GM21619 (cell line): ENCODE measurements at regions not wholly inside any gene's neighbourhood (a gene's known extent, or its start where the extent isn't known, plus 50 kb on each side); places are given as distances from the start of the nearest gene placed in this dataset.

Source experiments
- ATAC-seq: cut with Tn5 transposase; IDR thresholded peaks from one replicate; pipeline ENCODE4 v1.9.1; 2021; ENCODE audit not compliant: unreplicated experiment

DNA sequence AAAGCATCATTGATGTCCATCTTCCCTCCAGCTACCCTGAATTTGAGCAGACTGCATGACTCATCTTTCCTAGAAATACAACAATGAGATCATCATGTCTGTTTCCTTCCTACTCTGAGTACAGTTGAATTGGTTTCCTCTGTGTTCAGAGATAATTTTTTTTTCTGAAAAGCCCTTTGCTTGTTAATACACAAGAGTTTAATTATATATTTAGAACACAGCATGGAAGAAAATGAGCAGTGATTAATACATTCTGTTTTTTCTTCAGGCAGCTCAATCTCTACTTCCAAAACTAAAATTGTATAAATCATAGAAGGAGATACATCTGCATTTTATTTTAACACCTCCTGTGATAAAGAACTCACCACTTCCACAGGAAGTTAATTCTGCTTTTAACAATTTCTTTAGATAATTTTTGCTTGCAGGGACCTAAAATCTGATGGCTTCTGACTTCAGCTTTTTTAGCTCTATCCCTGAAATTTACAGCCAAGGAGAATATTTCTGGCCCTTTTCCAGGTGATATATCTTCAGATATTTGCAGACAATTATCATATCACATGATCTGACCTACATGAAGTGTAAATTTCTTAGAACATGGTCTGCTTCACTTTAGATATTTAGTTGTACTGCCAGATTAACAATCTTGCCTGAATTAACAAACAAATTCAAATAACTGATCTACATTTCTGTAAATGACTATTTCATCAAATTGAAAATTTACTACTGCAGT lies 249.0 kb downstream of the TRIB2 start:
- no peak for ATAC-seq

- no peak for ATAC-seq
These were observed 251.1 kb downstream of the TRIB2 start for GRCh38 chr2:12967804-12968203.

- ATAC-seq: no peak
These were observed 251.7 kb downstream of the TRIB2 start for GRCh38 chr2:12968399-12968798.

DNA sequence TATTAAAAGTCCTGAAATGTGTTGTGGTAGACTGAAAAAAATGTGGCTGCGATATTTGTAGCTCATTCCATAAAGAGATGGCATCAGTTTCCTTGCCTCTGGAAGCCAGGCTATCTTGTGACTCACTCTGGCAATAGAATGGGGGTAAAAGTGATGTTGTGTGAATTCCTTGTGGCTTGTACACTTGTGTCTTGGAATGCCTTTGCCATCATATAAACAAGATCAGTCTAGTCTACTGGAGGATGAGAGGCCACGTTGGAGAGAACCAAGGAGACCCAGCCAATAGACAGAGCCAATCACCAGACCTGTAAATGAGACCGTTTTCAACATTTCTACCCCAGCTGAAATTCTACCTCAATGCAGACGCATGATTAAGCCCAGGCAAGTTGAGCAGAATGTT lies 254.1 kb downstream of the TRIB2 start:
- no peak for ATAC-seq

GRCh38 chr2:12971581-12972365 lies 255.0 kb downstream of the TRIB2 start:
- no peak for ATAC-seq

DNA sequence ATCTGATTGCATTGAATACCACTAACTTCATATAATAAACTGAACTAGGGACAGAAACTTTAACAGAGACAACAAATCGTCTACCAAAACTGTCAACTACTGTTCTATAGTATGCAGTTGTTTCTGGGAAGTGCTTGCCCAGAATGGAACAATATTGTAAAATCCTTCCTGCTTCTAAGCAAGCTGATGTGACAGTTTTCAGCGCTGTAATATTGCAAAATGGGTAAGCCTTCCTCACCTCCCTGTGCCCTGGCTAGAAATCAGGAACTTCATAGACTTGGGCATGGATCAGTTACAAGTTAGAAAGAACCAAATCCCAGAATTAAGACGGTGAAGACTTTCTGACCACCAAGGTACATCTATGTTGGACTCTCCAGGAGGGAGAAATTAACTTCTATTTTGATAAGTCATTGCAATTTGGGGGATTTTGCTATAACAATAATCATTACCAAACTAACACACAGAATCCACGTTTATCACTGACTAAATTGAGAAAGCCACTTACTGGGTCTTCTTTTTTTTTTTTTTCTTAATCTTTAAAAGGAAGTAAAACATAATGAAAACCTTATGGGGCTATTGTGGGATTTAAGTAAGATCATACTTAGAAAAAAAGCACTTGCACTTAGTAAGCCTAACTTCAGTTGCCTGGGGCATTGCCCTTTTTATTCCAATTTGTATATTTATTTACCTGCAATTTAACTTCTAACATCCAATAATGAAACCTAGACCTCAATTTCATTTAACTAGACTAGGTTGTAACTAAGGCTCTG lies 261.5 kb downstream of the TRIB2 start:
- ATAC-seq: no peak

- no peak for ATAC-seq
These were observed 262.3 kb downstream of the TRIB2 start for GRCh38 chr2:12979066-12979465.

- no peak for ATAC-seq
These were observed 264.1 kb downstream of the TRIB2 start for GRCh38 chr2:12980817-12981216.

DNA sequence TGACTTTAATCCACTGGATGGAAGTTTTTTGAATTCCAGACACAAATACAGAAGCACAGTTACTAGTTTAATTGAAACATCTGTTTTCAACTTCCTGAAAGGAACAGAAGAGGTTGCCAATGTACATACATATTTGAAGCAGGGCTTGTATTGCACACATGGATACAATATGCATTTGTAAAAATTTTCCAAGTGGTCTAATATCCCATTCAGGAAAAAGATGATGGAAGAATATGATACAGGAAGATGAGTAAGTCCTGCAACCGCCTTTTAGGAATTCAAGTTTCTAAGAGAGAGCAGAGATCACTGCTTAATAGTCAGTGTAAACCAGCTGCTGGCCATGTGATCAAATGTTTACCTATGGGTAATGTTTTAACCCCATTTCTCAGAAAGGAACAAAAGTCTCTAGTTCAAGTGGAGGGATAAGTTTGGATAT lies 265.4 kb downstream of the TRIB2 start:
- ATAC-seq: no peak

- no peak for ATAC-seq
These were observed 270.5 kb downstream of the TRIB2 start for GRCh38 chr2:12987246-12987645.

- no peak for ATAC-seq
These were observed 271.5 kb downstream of the TRIB2 start for GRCh38 chr2:12988279-12988678.

- ATAC-seq: no peak
These were observed 273.8 kb downstream of the TRIB2 start for GRCh38 chr2:12990523-12990922.

GRCh38 chr2:12998685-12999084 lies 281.9 kb downstream of the TRIB2 start:
- no peak for ATAC-seq

DNA sequence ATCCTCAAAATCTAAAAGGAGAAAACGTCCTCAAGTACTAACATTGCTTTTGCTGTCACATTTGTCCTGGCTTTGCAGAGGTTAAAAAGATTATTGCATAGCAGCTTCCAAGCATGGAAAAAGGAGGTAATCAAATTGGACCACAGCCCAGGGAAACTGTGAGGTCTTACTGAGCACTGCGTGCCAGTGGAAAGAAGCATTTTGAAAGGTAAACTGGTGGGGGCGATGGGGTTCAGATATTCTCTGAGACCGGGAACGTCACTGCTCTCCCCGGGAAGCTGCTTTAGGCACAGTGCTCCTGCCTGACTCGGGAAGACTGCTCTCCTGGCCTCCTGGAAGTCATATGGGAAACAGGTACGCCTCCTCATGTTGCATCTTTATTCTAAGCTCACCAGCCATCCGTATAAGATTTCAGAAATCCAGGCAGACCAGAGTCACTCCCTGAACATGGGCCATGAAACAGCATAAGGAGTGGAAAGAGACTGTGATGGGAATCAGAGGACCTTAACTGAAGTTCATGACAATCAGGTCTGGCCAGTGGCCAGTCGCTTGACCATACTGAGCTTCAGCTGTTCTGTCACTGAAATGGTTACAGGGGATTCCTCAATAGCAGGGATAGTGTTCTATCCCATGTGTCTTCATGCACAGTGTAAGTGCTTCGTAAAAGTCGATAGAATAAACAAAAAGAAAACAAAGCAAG lies 284.1 kb downstream of the TRIB2 start:
- ATAC-seq: no peak

GRCh38 chr2:13001408-13001807 lies 284.7 kb downstream of the TRIB2 start:
- ATAC-seq: no peak

DNA sequence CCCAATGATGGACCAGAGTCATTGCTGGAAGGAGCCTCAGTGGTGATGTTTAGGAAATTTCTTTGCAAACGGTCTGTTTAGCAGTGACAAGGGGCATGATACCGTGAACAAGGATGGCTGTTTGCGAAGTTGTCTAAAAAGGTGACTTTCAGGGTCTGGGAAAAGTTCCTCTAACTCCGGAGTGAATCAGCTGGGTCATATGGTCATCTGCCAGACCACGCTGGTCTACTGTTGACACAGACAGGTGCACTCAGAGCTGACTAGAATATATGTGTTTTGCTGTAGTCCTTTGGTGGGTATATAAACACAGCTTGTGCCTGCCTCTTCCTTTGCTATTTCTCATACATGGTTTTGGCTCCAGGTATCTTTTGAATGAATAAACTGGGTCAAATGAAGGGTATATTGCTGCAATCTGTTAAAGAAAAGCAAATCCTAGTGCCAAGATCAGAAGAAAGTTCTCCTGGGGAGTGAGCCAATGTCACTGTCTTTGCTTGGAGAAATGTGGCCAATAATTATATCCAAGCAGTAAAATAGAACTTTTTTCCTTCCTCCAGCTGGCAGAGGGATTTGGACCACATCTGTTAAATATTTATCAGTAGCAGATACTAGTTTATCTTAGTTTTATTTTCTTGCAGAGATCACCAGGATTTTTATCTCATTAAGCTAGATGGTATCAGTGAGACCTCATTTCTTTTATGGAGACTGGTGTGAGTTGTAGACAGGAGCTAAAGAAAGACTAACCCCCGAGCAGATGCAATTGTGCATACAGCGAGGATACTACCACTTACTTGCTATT lies 286.0 kb downstream of the TRIB2 start:
- no peak for ATAC-seq

GRCh38 chr2:13003500-13003899 lies 286.8 kb downstream of the TRIB2 start:
- ATAC-seq: no peak

GRCh38 chr2:13005048-13005447 lies 288.3 kb downstream of the TRIB2 start:
- no peak for ATAC-seq

DNA sequence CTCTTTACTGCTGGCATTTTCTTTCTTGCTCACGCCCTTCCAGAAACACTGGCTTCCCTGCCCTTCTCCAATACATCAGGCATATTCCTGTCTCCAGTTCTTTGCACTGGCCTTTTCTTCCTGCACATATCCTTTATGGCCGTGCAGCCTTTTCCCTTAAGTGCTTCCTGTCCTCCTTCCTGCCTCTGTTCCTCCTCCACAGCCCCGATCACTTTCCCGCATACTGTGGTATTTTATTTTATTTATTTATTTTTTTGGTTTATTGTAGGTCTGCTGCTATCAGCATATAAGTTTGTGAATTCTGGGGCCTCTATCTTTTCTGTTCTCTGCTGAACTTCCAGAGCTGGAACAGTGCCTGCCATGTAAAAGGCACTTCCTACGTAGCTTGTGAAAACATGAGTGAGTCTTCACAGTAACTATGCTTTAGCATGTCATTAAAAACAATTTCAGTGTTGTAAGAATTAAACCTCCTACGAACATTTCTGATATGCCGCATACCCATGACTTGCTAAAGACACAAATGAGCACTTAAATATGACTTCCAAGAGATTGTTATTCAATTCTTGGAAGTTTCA lies 289.1 kb downstream of the TRIB2 start:
- ATAC-seq: no peak

GRCh38 chr2:13006426-13006825 lies 289.7 kb downstream of the TRIB2 start:
- no peak for ATAC-seq
